Endodermal cell (in vitro differentiated cells): ENCODE measurements at regions not wholly inside any gene's neighbourhood (a gene's known extent, or its start where the extent isn't known, plus 50 kb on each side); places are given as distances from the start of the nearest gene placed in this dataset.
A peak's percentile ranks its signal among the peaks of the same experiment; 100 is the strongest.
"Not testable (repeated sequence)": the region's sequence is repeated elsewhere in the genome, so short reads cannot be mapped to it uniquely, and the experiment has no call there.

ENCODE experiments used
- DNase-seq: peaks from one replicate; pipeline ENCODE4 v3.0.0-alpha.2; 2017
- H3K27ac ChIP-seq: 2 replicates; pipeline ENCODE4 v1.5.1; 2013; ENCODE audit warnings: mild to moderate bottlenecking, low read depth, low read length, moderate library complexity
- H3K27me3 ChIP-seq: 2 replicates; pipeline ENCODE4 v1.6.1; 2013; ENCODE audit warnings: mild to moderate bottlenecking, low read length, moderate library complexity; ENCODE audit not compliant: insufficient read depth, control insufficient read depth, poor library complexity, severe bottlenecking
- H3K36me3 ChIP-seq: 2 replicates; pipeline ENCODE4 v1.7.0; 2013; ENCODE audit warnings: mild to moderate bottlenecking, low read length, moderate library complexity; ENCODE audit not compliant: control insufficient read depth, insufficient read depth
- H3K4me1 ChIP-seq: one replicate; pipeline ENCODE4 v1.7.0; 2013; ENCODE audit warnings: low read length; ENCODE audit not compliant: control insufficient read depth, insufficient read depth
- H3K4me3 ChIP-seq: 2 replicates; pipeline ENCODE4 v1.5.1; 2013; ENCODE audit warnings: mild to moderate bottlenecking, low read length, moderate library complexity
- H3K9ac ChIP-seq: 2 replicates; pipeline ENCODE4 v1.6.1; 2013; ENCODE audit warnings: mild to moderate bottlenecking, low read length, moderate library complexity; ENCODE audit not compliant: poor library complexity, severe bottlenecking; ENCODE audit errors: extremely low read depth
- H3K9me3 ChIP-seq: 2 replicates; pipeline ENCODE4 v1.6.1; 2013; ENCODE audit warnings: mild to moderate bottlenecking, low read length, moderate library complexity; ENCODE audit not compliant: control insufficient read depth
- H3K27ac Mint-ChIP-seq: 2 replicates; pipeline ENCODE4 v1.8.0; 2020; ENCODE audit warnings: mixed read lengths
- H3K27me3 Mint-ChIP-seq: 2 replicates; pipeline ENCODE4 v1.8.0; 2021; ENCODE audit warnings: mild to moderate bottlenecking, mixed read lengths; ENCODE audit not compliant: insufficient read depth
- H3K36me3 Mint-ChIP-seq: 2 replicates; pipeline ENCODE4 v1.8.0; 2020; ENCODE audit warnings: low read depth, mixed read lengths
- H3K4me1 Mint-ChIP-seq: 2 replicates; pipeline ENCODE4 v1.8.0; 2020; ENCODE audit warnings: mixed read lengths
- H3K4me3 Mint-ChIP-seq: 2 replicates; pipeline ENCODE4 v1.8.0; 2020; ENCODE audit warnings: mild to moderate bottlenecking, moderate library complexity, mixed read lengths
- H3K9me3 Mint-ChIP-seq: 2 replicates; pipeline ENCODE4 v1.8.0; 2020; ENCODE audit warnings: mild to moderate bottlenecking, mixed read lengths
- WGBS, 2 experiments: methylation state at CpG; one replicate each; pipeline versions ENCODE4 v1.1.5 to v1.1.7; 2013; ENCODE audit warnings: missing lambda C conversion rate in 2 of 2, mixed read lengths in 1 of 2; ENCODE audit not compliant: insufficient coverage in 1 of 2, insufficient read length in 1 of 2; 5-methylcytosine and 5-hydroxymethylcytosine counted together
- TF ChIP-seq, protein P1 (sequence below): fragments of 200-600 bp; sonication (generic); conservative IDR thresholded peaks from 2 replicates; pipeline ENCODE4 v1.5.0; 2021; ENCODE audit warnings: antibody characterized with exemption, mild to moderate bottlenecking

DNA sequence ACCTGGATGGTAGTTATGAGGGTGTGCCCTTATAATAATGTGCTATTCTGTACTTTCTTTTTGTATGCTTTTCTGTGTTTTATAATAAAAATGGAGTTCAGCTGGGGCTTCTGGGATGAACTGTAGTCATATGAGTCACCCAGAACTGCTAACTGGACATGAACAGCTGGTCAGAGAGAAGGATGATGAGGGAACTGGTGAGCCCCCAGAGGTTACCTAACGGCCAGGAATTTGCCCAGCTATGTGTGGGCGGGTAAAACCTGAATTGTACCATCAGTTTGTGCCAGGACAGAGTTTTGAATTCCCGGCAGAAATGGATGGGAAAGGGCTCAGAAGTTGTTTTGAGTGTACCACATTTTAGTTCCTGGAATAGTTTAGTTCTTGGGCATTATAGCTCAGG is 138.0 kb upstream of the USP9X start:
- Mint-ChIP-seq H3K4me1 (peaks cover 16% of the 10 kb centered on the region), H3K27ac (no peak overlapping the region), H3K36me3 (no peaks in the 10 kb centered on the region), H3K9me3 (peaks cover 33% of the 10 kb centered on the region), H3K27me3 (no peaks in the 10 kb centered on the region), H3K4me3 (no peak overlapping the region)
- H3K4me1 ChIP-seq = no peaks in the 10 kb centered on the region
- 94% methylated on average over 3 of the region's 3 CpGs; no CpG with 5 or more reads in 1 of the 2 experiments for WGBS, 2 experiments
- H3K4me3 ChIP-seq = no peak overlapping the region
- H3K27me3 ChIP-seq = no peaks in the 10 kb centered on the region
- no peak overlapping the region for H3K9ac ChIP-seq
- no peak overlapping the region for H3K27ac ChIP-seq
- H3K36me3 ChIP-seq = no peaks in the 10 kb centered on the region
- TF ChIP-seq, protein P1, sequence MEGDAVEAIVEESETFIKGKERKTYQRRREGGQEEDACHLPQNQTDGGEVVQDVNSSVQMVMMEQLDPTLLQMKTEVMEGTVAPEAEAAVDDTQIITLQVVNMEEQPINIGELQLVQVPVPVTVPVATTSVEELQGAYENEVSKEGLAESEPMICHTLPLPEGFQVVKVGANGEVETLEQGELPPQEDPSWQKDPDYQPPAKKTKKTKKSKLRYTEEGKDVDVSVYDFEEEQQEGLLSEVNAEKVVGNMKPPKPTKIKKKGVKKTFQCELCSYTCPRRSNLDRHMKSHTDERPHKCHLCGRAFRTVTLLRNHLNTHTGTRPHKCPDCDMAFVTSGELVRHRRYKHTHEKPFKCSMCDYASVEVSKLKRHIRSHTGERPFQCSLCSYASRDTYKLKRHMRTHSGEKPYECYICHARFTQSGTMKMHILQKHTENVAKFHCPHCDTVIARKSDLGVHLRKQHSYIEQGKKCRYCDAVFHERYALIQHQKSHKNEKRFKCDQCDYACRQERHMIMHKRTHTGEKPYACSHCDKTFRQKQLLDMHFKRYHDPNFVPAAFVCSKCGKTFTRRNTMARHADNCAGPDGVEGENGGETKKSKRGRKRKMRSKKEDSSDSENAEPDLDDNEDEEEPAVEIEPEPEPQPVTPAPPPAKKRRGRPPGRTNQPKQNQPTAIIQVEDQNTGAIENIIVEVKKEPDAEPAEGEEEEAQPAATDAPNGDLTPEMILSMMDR = no peak
- no peak for DNase-seq
- no peaks in the 10 kb centered on the region for H3K9me3 ChIP-seq

DNA sequence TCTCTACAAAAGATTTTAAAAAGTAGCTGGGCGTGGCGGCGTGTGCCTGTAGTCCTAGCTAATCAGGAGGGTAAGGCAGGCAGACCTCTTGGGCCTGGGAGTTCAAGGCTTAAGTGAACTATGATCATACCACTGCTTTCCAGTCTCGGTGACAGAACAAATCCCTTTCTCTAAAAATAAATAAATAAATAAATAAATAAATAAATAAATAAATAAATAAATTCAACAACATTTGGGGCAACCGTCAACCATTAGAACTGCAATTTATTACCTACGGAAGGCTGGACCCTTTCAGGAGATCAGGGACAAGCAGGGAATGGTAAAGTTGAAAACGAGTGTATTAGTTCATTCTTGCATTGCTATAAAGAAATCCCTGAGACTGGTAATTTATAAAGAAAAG is 136.2 kb upstream of the USP9X start:
- no peaks in the 10 kb centered on the region for H3K9me3 ChIP-seq
- Mint-ChIP-seq H3K36me3 (no peaks in the 10 kb centered on the region), H3K27me3 (no peaks in the 10 kb centered on the region), H3K9me3 (peaks cover 26% of the 10 kb centered on the region), H3K4me3 (no peak overlapping the region), H3K4me1 (peaks cover 16% of the 10 kb centered on the region), H3K27ac (no peak overlapping the region)
- H3K27me3 ChIP-seq = no peaks in the 10 kb centered on the region
- no peak overlapping the region for H3K4me3 ChIP-seq
- no peak for DNase-seq
- TF ChIP-seq, protein P1 = no peak
- no peak overlapping the region for H3K9ac ChIP-seq
- no peak overlapping the region for H3K27ac ChIP-seq
- no peaks in the 10 kb centered on the region for H3K36me3 ChIP-seq
- WGBS, 2 experiments = 82% methylated on average over 6 of the region's 7 CpGs; no CpG with 5 or more reads in 1 of the 2 experiments
- no peaks in the 10 kb centered on the region for H3K4me1 ChIP-seq

DNA sequence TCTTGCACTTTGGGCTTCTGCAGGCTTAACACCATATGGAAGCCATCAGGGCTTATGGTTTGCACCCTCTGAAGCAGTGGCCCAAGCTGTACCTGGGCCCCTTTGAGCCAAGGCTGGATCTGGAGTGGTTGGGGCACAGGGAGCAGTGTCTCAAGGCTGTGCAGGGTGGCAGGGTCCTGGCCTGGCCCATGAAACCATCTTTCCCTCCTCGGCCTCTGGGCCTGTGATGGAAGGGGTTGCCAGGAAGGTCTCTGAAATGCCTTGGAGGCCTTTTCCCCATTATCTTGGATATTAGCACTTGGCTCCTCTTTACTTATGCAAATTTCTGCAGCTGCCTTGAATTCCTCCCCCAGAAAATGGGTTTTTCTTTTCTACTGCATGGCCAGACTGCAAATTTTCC is 134.7 kb upstream of the USP9X start:
- Mint-ChIP-seq H3K4me1 (peaks cover 16% of the 10 kb centered on the region), H3K27ac (peak overlapping the region; percentile 39), H3K27me3 (no peaks in the 10 kb centered on the region), H3K9me3 (peaks cover 25% of the 10 kb centered on the region), H3K36me3 (no peaks in the 10 kb centered on the region), H3K4me3 (no peak overlapping the region)
- H3K36me3 ChIP-seq = no peaks in the 10 kb centered on the region
- 43% methylated on average over 1 of the region's 1 CpG; no CpG with 5 or more reads in 1 of the 2 experiments for WGBS, 2 experiments
- DNase-seq = peak; percentile 78
- H3K9ac ChIP-seq = no peak overlapping the region
- no peaks in the 10 kb centered on the region for H3K9me3 ChIP-seq
- H3K27me3 ChIP-seq = no peaks in the 10 kb centered on the region
- H3K4me1 ChIP-seq = no peaks in the 10 kb centered on the region
- H3K4me3 ChIP-seq = no peak overlapping the region
- no peak overlapping the region for H3K27ac ChIP-seq
- TF ChIP-seq, protein P1 = no peak

DNA sequence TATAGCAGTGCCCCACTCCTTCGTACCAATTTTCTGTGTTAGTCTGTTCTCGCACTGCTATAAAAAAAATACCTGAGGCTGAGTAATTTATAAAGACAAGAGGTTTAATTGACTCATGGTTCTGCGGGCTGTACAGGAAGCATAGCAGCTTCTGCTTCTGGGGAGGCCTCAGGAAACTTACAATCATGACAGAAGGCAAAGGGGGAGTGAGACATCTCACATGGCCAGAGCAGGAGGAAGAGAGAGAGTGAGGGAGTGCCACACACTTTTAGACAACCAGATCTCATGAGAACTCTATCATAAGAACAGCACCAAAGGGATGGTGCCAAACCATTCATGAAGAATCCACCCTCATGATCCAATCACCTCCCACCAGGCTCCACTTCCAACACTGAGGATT is 133.8 kb upstream of the USP9X start:
- not testable (repeated sequence) for H3K36me3 Mint-ChIP-seq, H3K27me3 ChIP-seq, H3K36me3 ChIP-seq, H3K27me3 Mint-ChIP-seq, H3K27ac ChIP-seq, H3K4me1 ChIP-seq, H3K4me3 Mint-ChIP-seq, DNase-seq, H3K9ac ChIP-seq, H3K4me3 ChIP-seq, H3K9me3 ChIP-seq
- 88% methylated on average over 3 of the region's 3 CpGs; no CpG with 5 or more reads in 1 of the 2 experiments for WGBS, 2 experiments
- Mint-ChIP-seq H3K4me1 (peaks cover 16% of the 10 kb centered on the region), H3K27ac (peak overlapping the region; percentile 50), H3K9me3 (peaks cover 26% of the 10 kb centered on the region)
